ENCODE measurements at regions not wholly inside any gene's neighbourhood (a gene's known extent, or its start where the extent isn't known, plus 50 kb on each side); places are given as distances from the start of the nearest gene placed in this dataset.

DNA sequence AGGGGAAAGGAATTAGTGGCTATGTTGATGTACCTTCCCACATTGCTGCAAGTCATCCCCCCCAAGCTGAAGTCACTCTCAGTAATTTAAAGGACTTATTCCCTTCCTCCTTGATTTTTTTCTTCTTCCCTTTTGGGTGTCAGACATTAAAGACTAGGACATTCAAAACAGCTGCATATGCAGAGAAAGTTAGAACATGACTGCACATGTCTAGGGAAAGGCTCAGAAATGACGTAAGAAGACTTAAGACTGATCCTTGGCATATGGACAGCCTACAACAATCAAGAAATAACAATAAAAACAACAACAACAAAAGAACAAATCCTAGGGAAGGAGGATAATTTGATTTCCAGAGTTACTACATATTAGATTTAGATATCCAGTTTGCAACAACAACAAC lies 997.5 kb downstream of the TLE4 start:
- Histone ChIP-seq H3K36me3 (ENCODE audit: insufficient read depth, low read length) (no peaks in the 10 kb centered on the region), H3K4me3 (ENCODE audit: low read depth, low read length) (no peak overlapping the region), H3K4me1 (ENCODE audit: control insufficient read depth, insufficient read depth, low read length, unreplicated experiment) (no peaks in the 10 kb centered on the region), H3K27ac (ENCODE audit: low read depth, low read length) (no peak overlapping the region), H3K27me3 (ENCODE audit: insufficient read depth, low read length) (no peaks in the 10 kb centered on the region), H3K79me2 (ENCODE audit: control insufficient read depth, insufficient read depth, low read length, unreplicated experiment) (no peaks in the 10 kb centered on the region), H2AFZ (ENCODE audit: low read length, unreplicated experiment) (no peak overlapping the region)

DNA sequence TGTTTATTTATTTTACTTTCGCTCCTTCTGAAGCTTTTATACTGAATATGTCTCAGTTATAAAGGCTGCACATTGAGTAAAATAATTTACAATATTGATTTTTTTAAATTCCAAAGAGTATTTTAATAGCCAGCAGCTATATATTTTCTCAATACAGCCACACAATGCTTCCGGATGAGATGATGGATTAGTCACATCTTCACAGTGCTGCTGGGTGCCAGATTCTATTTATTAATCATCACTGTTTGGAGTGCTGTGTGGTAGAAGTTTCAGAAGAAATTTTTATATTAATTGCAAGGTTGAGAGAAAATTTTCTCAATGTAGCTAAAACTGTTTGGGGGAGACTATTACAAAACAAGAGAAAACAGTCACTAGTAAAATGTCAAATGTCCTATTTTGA lies 989.8 kb downstream of the TLE4 start:
- Histone ChIP-seq H3K79me2 (ENCODE audit: control insufficient read depth, insufficient read depth, low read length, unreplicated experiment) (no peaks in the 10 kb centered on the region), H3K27ac (ENCODE audit: low read depth, low read length) (0 out of 2 replicates have a peak overlapping the region, but pooled peaks have one; percentile 3), H3K4me3 (ENCODE audit: low read depth, low read length) (no peak overlapping the region), H3K4me1 (ENCODE audit: control insufficient read depth, insufficient read depth, low read length, unreplicated experiment) (peaks cover 23% of the 10 kb centered on the region), H3K36me3 (ENCODE audit: insufficient read depth, low read length) (no peaks in the 10 kb centered on the region), H3K27me3 (ENCODE audit: insufficient read depth, low read length) (no peaks in the 10 kb centered on the region), H2AFZ (ENCODE audit: low read length, unreplicated experiment) (no peak overlapping the region)

DNA sequence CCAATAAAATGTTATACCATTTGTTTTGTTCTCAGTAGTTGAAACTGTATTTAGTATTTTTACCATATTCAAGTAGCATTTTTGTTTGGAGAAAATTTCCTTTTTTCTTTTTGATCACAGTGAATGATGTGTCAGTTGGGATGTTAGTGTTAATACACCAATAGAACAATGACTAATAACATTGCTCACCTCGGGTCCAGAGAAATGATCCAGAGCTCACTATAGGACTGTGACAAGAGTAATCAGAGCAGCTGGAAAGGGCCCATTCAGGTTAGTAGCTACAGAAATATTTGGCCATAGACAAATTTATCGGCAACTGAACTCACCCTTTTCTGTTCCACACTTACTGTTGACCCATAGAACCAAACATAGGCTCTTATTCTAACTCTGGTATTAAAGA lies 989.2 kb downstream of the TLE4 start:
- H3K27ac ChIP-seq (ENCODE audit: low read depth, low read length), result peak overlapping the region; percentile 3; the same call in 1 of the 2 replicates
- H3K4me1 ChIP-seq (ENCODE audit: control insufficient read depth, insufficient read depth, low read length, unreplicated experiment), result peaks cover 28% of the 10 kb centered on the region
- H3K36me3 ChIP-seq (ENCODE audit: insufficient read depth, low read length), result no peaks in the 10 kb centered on the region
- no peaks in the 10 kb centered on the region for H3K79me2 ChIP-seq (ENCODE audit: control insufficient read depth, insufficient read depth, low read length, unreplicated experiment)
- no peaks in the 10 kb centered on the region for H3K27me3 ChIP-seq (ENCODE audit: insufficient read depth, low read length)
- H3K4me3 ChIP-seq (ENCODE audit: low read depth, low read length), result no peak overlapping the region
- H2AFZ ChIP-seq (ENCODE audit: low read length, unreplicated experiment), result no peak overlapping the region

DNA sequence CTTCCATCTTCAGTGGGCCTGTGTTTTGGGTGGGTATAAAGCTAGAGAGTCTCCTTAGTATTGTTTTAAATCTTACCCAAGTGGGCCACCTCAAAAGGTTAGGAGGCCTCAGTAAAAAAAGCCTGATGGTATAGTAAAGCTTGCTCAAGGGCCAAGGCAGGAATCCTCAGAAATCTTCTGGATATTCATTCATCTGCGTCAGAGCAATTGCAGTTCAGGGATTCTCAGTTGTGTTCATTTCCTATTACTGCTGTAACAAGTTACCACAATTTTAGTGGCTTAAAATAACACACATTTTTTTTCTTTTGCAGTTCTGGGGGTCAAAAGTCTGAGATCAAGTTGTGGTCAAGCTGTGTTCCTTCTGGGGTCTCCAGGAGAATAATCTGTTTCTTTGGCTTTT lies 985.5 kb downstream of the TLE4 start:
- no peaks in the 10 kb centered on the region for H3K36me3 ChIP-seq (ENCODE audit: insufficient read depth, low read length)
- H3K79me2 ChIP-seq (ENCODE audit: control insufficient read depth, insufficient read depth, low read length, unreplicated experiment), result no peaks in the 10 kb centered on the region
- H2AFZ ChIP-seq (ENCODE audit: low read length, unreplicated experiment), result no peak overlapping the region
- peaks cover 54% of the 10 kb centered on the region for H3K4me1 ChIP-seq (ENCODE audit: control insufficient read depth, insufficient read depth, low read length, unreplicated experiment)
- H3K27me3 ChIP-seq (ENCODE audit: insufficient read depth, low read length), result no peaks in the 10 kb centered on the region
- peak overlapping the region; percentile 76 for H3K27ac ChIP-seq (ENCODE audit: low read depth, low read length)
- peak overlapping the region; percentile 27; the same call in 1 of the 2 replicates for H3K4me3 ChIP-seq (ENCODE audit: low read depth, low read length)

DNA sequence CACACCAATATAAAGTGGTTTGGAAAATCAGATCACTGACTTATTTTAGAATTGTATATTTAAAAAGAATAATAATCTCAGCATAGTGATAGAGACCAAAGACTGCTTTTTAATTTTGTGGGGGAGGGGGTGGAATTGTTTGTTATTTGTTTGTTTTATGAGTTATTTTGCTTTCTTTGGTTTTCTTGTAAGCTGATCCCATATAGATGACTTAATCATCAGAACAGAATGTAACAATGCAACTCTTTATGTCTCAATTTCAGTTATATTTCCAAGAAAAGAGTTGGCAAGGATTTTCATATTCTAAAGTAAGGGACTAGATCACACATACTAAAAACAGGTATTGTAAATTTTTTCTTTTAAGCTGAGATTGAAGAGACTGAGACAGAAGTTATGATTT lies 984.9 kb downstream of the TLE4 start:
- H3K36me3 ChIP-seq (ENCODE audit: insufficient read depth, low read length), result no peaks in the 10 kb centered on the region
- H3K27me3 ChIP-seq (ENCODE audit: insufficient read depth, low read length), result no peaks in the 10 kb centered on the region
- H3K4me1 ChIP-seq (ENCODE audit: control insufficient read depth, insufficient read depth, low read length, unreplicated experiment), result peaks cover 54% of the 10 kb centered on the region
- H2AFZ ChIP-seq (ENCODE audit: low read length, unreplicated experiment), result no peak overlapping the region
- H3K79me2 ChIP-seq (ENCODE audit: control insufficient read depth, insufficient read depth, low read length, unreplicated experiment), result no peaks in the 10 kb centered on the region
- H3K27ac ChIP-seq (ENCODE audit: low read depth, low read length), result peak overlapping the region; percentile 76
- H3K4me3 ChIP-seq (ENCODE audit: low read depth, low read length), result peak overlapping the region; percentile 27; the same call in 1 of the 2 replicates

DNA sequence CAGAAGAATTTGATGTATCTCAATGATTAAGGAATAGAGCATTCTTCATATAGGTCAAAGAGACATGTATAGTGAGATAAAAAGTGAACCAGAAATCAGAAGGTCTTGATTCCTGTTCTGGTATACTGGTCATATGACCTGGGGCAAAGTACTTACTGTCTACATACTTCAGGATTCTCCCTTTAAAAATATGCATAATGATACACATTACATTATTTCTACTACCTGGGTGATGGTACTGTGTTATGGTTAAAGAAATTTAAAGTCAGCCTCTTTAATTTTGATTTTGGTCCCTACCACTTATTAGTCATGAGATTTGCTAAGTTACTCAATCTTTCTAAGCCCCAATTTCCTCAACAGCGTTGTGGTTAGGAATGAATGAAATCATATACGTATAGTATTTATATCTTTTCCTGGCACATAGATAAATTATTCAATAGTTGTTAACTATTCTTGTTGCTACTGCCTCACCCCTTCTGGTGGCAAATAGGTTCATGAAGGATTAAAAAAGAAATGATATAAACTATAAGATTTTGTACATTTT lies 984.1 kb downstream of the TLE4 start:
- Histone ChIP-seq H3K27me3 (ENCODE audit: insufficient read depth, low read length) (no peaks in the 10 kb centered on the region), H3K36me3 (ENCODE audit: insufficient read depth, low read length) (no peaks in the 10 kb centered on the region), H3K27ac (ENCODE audit: low read depth, low read length) (peak overlapping the region; percentile 76), H3K4me3 (ENCODE audit: low read depth, low read length) (no peak overlapping the region), H2AFZ (ENCODE audit: low read length, unreplicated experiment) (no peak overlapping the region), H3K4me1 (ENCODE audit: control insufficient read depth, insufficient read depth, low read length, unreplicated experiment) (peaks cover 48% of the 10 kb centered on the region), H3K79me2 (ENCODE audit: control insufficient read depth, insufficient read depth, low read length, unreplicated experiment) (no peaks in the 10 kb centered on the region)

DNA sequence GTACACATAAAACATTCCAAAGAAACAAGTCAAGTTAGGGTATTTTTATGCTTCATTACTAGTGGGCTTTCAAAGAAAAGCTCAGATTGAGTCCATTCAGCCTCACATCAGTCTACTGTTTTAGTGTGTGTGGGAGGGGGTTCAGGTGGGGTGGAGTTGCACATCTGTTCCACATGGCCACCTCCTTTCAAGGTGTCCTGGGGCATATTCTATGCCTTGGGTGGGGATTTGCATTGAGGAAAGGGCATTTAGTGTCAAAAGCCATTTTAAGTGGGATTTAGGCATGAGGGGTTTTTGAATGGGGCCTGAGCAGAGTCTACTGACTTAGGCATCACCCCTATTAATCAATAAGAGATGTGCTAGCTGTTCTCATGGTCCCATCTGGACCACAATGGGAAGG lies 983.1 kb downstream of the TLE4 start:
- no peaks in the 10 kb centered on the region for H3K36me3 ChIP-seq (ENCODE audit: insufficient read depth, low read length)
- no peak overlapping the region for H3K27ac ChIP-seq (ENCODE audit: low read depth, low read length)
- H3K4me1 ChIP-seq (ENCODE audit: control insufficient read depth, insufficient read depth, low read length, unreplicated experiment), result peaks cover 48% of the 10 kb centered on the region
- no peaks in the 10 kb centered on the region for H3K27me3 ChIP-seq (ENCODE audit: insufficient read depth, low read length)
- no peak overlapping the region for H3K4me3 ChIP-seq (ENCODE audit: low read depth, low read length)
- no peaks in the 10 kb centered on the region for H3K79me2 ChIP-seq (ENCODE audit: control insufficient read depth, insufficient read depth, low read length, unreplicated experiment)
- H2AFZ ChIP-seq (ENCODE audit: low read length, unreplicated experiment), result no peak overlapping the region

DNA sequence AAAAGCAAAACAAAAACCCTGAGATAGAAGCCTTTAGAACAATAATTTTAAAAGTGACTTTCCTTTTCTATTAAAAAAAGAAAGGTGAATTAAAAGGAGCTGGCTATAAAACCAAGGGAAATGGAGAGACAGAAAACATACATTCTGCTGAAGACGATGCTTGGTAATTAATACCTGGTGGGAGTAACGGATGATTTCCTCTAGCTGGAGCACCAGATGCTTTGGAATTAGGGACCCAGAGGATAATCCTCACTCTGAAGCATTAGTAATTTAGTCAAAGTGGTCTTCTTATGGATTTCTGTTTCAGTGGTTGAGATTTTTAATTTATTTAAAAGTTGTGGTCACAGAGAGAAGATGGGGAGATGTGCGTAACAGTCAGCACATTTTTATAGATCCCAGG lies 982.5 kb downstream of the TLE4 start:
- no peak overlapping the region for H3K27ac ChIP-seq (ENCODE audit: low read depth, low read length)
- no peaks in the 10 kb centered on the region for H3K79me2 ChIP-seq (ENCODE audit: control insufficient read depth, insufficient read depth, low read length, unreplicated experiment)
- no peaks in the 10 kb centered on the region for H3K27me3 ChIP-seq (ENCODE audit: insufficient read depth, low read length)
- no peak overlapping the region for H3K4me3 ChIP-seq (ENCODE audit: low read depth, low read length)
- H2AFZ ChIP-seq (ENCODE audit: low read length, unreplicated experiment), result no peak overlapping the region
- peaks cover 48% of the 10 kb centered on the region for H3K4me1 ChIP-seq (ENCODE audit: control insufficient read depth, insufficient read depth, low read length, unreplicated experiment)
- H3K36me3 ChIP-seq (ENCODE audit: insufficient read depth, low read length), result no peaks in the 10 kb centered on the region

DNA sequence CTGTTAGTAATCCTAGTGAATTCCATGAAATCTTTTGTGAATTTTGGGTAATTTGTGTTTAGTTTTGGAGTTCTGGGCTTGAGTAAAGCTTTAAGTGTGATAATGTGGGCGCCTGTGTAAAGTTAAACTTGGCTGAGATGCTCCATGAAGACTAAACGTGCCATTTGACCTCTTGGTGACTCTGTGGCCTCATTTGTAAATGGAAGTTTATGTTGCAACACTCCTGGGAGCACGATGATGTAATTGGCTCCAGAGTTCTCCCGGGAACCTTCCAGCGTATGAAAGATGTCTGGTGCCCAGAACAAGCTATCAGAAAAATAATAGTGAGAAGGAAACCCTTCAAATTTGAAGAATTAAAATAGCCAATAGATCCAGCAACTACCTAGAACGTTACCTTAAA lies 981.2 kb downstream of the TLE4 start:
- Histone ChIP-seq H3K4me1 (ENCODE audit: control insufficient read depth, insufficient read depth, low read length, unreplicated experiment) (peaks cover 45% of the 10 kb centered on the region), H2AFZ (ENCODE audit: low read length, unreplicated experiment) (no peak overlapping the region), H3K79me2 (ENCODE audit: control insufficient read depth, insufficient read depth, low read length, unreplicated experiment) (no peaks in the 10 kb centered on the region), H3K36me3 (ENCODE audit: insufficient read depth, low read length) (no peaks in the 10 kb centered on the region), H3K27ac (ENCODE audit: low read depth, low read length) (peak overlapping the region; percentile 47; the same call in 1 of the 2 replicates), H3K4me3 (ENCODE audit: low read depth, low read length) (no peak overlapping the region), H3K27me3 (ENCODE audit: insufficient read depth, low read length) (no peaks in the 10 kb centered on the region)

DNA sequence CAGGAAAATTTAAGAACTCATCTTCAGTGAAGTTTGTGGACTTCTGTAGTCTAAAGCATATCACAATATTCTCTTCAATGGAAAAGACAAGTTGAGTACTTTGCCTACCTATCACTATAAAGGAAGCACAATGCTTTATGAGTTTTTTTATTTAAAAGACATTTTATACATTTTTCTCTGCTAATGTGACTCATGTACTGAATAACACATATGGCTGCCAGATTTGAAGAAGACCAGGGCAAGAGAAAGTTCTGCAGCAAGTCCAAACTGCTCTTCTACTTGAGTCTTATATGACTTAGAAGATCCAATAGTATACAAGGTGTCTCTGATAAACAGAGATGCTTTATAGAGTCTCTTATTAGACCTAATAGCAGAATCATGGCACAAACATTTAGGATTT lies 978.4 kb downstream of the TLE4 start:
- H2AFZ ChIP-seq (ENCODE audit: low read length, unreplicated experiment), result no peak overlapping the region
- no peaks in the 10 kb centered on the region for H3K27me3 ChIP-seq (ENCODE audit: insufficient read depth, low read length)
- peaks cover 18% of the 10 kb centered on the region for H3K4me1 ChIP-seq (ENCODE audit: control insufficient read depth, insufficient read depth, low read length, unreplicated experiment)
- no peak overlapping the region for H3K27ac ChIP-seq (ENCODE audit: low read depth, low read length)
- no peaks in the 10 kb centered on the region for H3K36me3 ChIP-seq (ENCODE audit: insufficient read depth, low read length)
- no peaks in the 10 kb centered on the region for H3K79me2 ChIP-seq (ENCODE audit: control insufficient read depth, insufficient read depth, low read length, unreplicated experiment)
- H3K4me3 ChIP-seq (ENCODE audit: low read depth, low read length), result no peak overlapping the region

DNA sequence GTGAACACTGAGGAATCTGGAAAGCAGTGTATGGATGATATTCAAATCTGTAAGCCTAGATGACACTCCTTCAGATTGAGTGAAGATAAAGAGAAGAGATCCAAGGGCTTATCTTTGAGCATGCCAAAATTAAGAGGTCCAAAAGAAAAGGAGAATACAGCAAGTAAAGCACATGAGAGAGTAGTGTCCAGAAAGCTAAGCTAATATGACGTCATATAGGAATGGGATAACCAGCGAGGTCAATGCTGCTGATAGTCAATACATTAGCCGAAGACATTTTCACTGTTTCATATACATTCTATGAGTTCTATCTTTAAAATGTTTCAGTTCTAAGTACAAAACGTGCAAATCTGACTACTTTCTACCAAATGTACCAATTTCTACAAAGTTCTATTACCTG lies 975.8 kb downstream of the TLE4 start:
- Histone ChIP-seq H3K4me1 (ENCODE audit: control insufficient read depth, insufficient read depth, low read length, unreplicated experiment) (peaks cover 2% of the 10 kb centered on the region), H3K36me3 (ENCODE audit: insufficient read depth, low read length) (no peaks in the 10 kb centered on the region)

More for the DNA sequence above, 975.8 kb downstream of the TLE4 start:
- no peak overlapping the region for H3K27ac ChIP-seq (ENCODE audit: low read depth, low read length)
- no peak overlapping the region for H2AFZ ChIP-seq (ENCODE audit: low read length, unreplicated experiment)
- H3K27me3 ChIP-seq (ENCODE audit: insufficient read depth, low read length), result no peaks in the 10 kb centered on the region; the same call in 1 of the 2 replicates
- no peaks in the 10 kb centered on the region for H3K79me2 ChIP-seq (ENCODE audit: control insufficient read depth, insufficient read depth, low read length, unreplicated experiment)
- H3K4me3 ChIP-seq (ENCODE audit: low read depth, low read length), result no peak overlapping the region
